ENCODE measurements at regions not wholly inside any gene's neighbourhood (a gene's known extent, or its start where the extent isn't known, plus 50 kb on each side); places are given as distances from the start of the nearest gene placed in this dataset.

GRCh38 chr11:22491555-22492225, 133.9 kb downstream of the FANCF start:
- DNase-seq (no peak), ATAC-seq (ENCODE audit: low read depth) (no peak)
- H3K79me2 ChIP-seq (ENCODE audit: control insufficient read depth, insufficient read depth, low read length): no peaks in the 10 kb centered on the region
- H3K4me1 Mint-ChIP-seq: no peaks in the 10 kb centered on the region
- no peak overlapping the region for H3K4me3 Mint-ChIP-seq
- no peaks in the 10 kb centered on the region for H3K27me3 ChIP-seq (replicated peaks in 1 of 4; ENCODE audit: control extremely low read depth in 1 of 4, control insufficient read depth in 3 of 4, insufficient read depth in 4 of 4, low read length in 3 of 4)
- no peak overlapping the region for H3K9ac ChIP-seq (ENCODE audit: low read length)
- H3K4me2 ChIP-seq (replicated peaks; ENCODE audit: low read depth, low read length, poor library complexity, severe bottlenecking): no peak overlapping the region
- H3K27ac ChIP-seq (ENCODE audit: low read length in 2 of 2): no peak overlapping the region
- H3K27ac Mint-ChIP-seq: no peak overlapping the region
- no peaks in the 10 kb centered on the region for H3K9me3 Mint-ChIP-seq (ENCODE audit: insufficient read depth)
- H3K4me3 ChIP-seq (ENCODE audit: control extremely low read depth in 1 of 5, extremely low read depth in 1 of 5, insufficient read depth in 1 of 5, low read depth in 2 of 5, low read length in 4 of 5): no peak overlapping the region
- no peaks in the 10 kb centered on the region for H3K9me3 ChIP-seq (ENCODE audit: control extremely low read depth in 1 of 3, control insufficient read depth in 2 of 3, insufficient read depth in 1 of 3, low read length in 2 of 3)
- H4K20me1 ChIP-seq (ENCODE audit: control insufficient read depth, insufficient read depth, low read length, poor library complexity, severe bottlenecking): no peaks in the 10 kb centered on the region
- TF ChIP-seq EZH2 (IDR thresholded peaks at IDR 0.05; ENCODE audit: borderline replicate concordance, insufficient read depth, low read depth, low read length, poor library complexity, severe bottlenecking): no peak
- no peak for TF ChIP-seq CTCF (IDR thresholded peaks at IDR 0.05)
- CTCF ChIA-PET: no interaction called here
- no peaks in the 10 kb centered on the region for H3K36me3 ChIP-seq (replicated peaks in 1 of 2; ENCODE audit: control extremely low read depth in 1 of 2, control insufficient read depth in 1 of 2, extremely low read depth in 1 of 2, insufficient read depth in 2 of 2, low read length in 1 of 2)
- intact Hi-C loops (cut with micrococcal nuclease): no loop called here
- no peaks in the 10 kb centered on the region for H3K4me1 ChIP-seq (ENCODE audit: control insufficient read depth in 2 of 2, insufficient read depth in 2 of 2, low read length in 2 of 2)
- WGBS (ENCODE audit: insufficient coverage): 86% methylated on average over 4 of the region's 16 CpGs
- peaks cover 9% of the 10 kb centered on the region for H3K27me3 Mint-ChIP-seq
- H2AFZ ChIP-seq (ENCODE audit: insufficient read depth, low read depth, low read length, poor library complexity, severe bottlenecking): no peak overlapping the region
- POLR2A ChIA-PET: no interaction called here

GRCh38 chr11:22479971-22480720, 142.0 kb downstream of the SLC17A6 start:
- no peak for ATAC-seq (ENCODE audit: low read depth)
- H3K9me3 Mint-ChIP-seq (ENCODE audit: insufficient read depth): no peaks in the 10 kb centered on the region
- intact Hi-C loops (cut with micrococcal nuclease): no loop called here
- TF ChIP-seq CTCF (IDR thresholded peaks at IDR 0.05): no peak
- TF ChIP-seq EZH2 (IDR thresholded peaks at IDR 0.05; ENCODE audit: borderline replicate concordance, insufficient read depth, low read depth, low read length, poor library complexity, severe bottlenecking): no peak
- POLR2A ChIA-PET: no interaction called here
- H3K27ac Mint-ChIP-seq: no peak overlapping the region
- Histone ChIP-seq H3K4me2 (replicated peaks; ENCODE audit: low read depth, low read length, poor library complexity, severe bottlenecking) (no peak overlapping the region), H3K79me2 (ENCODE audit: control insufficient read depth, insufficient read depth, low read length) (no peaks in the 10 kb centered on the region), H3K4me3 (ENCODE audit: control extremely low read depth in 1 of 5, extremely low read depth in 1 of 5, insufficient read depth in 1 of 5, low read depth in 2 of 5, low read length in 4 of 5) (no peak overlapping the region), H3K9ac (ENCODE audit: low read length) (no peak overlapping the region), H3K4me1 (ENCODE audit: control insufficient read depth in 2 of 2, insufficient read depth in 2 of 2, low read length in 2 of 2) (no peaks in the 10 kb centered on the region), H3K36me3 (replicated peaks in 1 of 2; ENCODE audit: control extremely low read depth in 1 of 2, control insufficient read depth in 1 of 2, extremely low read depth in 1 of 2, insufficient read depth in 2 of 2, low read length in 1 of 2) (no peaks in the 10 kb centered on the region), H3K27me3 (replicated peaks in 1 of 4; ENCODE audit: control extremely low read depth in 1 of 4, control insufficient read depth in 3 of 4, insufficient read depth in 4 of 4, low read length in 3 of 4) (no peaks in the 10 kb centered on the region), H2AFZ (ENCODE audit: insufficient read depth, low read depth, low read length, poor library complexity, severe bottlenecking) (no peak overlapping the region), H3K9me3 (ENCODE audit: control extremely low read depth in 1 of 3, control insufficient read depth in 2 of 3, insufficient read depth in 1 of 3, low read length in 2 of 3) (no peaks in the 10 kb centered on the region), H3K27ac (ENCODE audit: low read length in 2 of 2) (no peak overlapping the region), H4K20me1 (ENCODE audit: control insufficient read depth, insufficient read depth, low read length, poor library complexity, severe bottlenecking) (no peaks in the 10 kb centered on the region)
- H3K27me3 Mint-ChIP-seq: no peaks in the 10 kb centered on the region
- H3K4me3 Mint-ChIP-seq: no peak overlapping the region
- no peak for DNase-seq
- CTCF ChIA-PET: no interaction called here
- no peaks in the 10 kb centered on the region for H3K4me1 Mint-ChIP-seq
- no CpG with 5 or more reads among the region's 4 CpGs for WGBS (ENCODE audit: insufficient coverage)

All from B cell (primary cell).